Left renal cortex interstitium (tissue), 4 donors: ENCODE measurements at regions not wholly inside any gene's neighbourhood (a gene's known extent, or its start where the extent isn't known, plus 50 kb on each side); places are given as distances from the start of the nearest gene placed in this dataset.

Source experiments
- DNase-seq, 4 donors: peaks; one replicate each; pipeline ENCODE4 v3.0.0-alpha.2; 2013; ENCODE audit warnings: low read depth in 4 of 4, low spot score in 2 of 4, missing footprints in 1 of 4

- no peak for DNase-seq
These were observed 345.0 kb downstream of the NNT start for GRCh38 chr5:43947935-43948334.

- DNase-seq = no peak
These were observed 338.8 kb downstream of the NNT start for GRCh38 chr5:43941806-43942205.

GRCh38 chr5:43940562-43940961, 337.6 kb downstream of the NNT start:
- DNase-seq = no peak

GRCh38 chr5:43926923-43927322, 323.9 kb downstream of the NNT start:
- DNase-seq = no peak

- no peak for DNase-seq
These were observed 317.4 kb downstream of the NNT start for GRCh38 chr5:43920422-43920821.

GRCh38 chr5:43917925-43918324, 314.9 kb downstream of the NNT start:
- no peak for DNase-seq

- DNase-seq = no peak
These were observed 300.1 kb downstream of the NNT start for GRCh38 chr5:43903129-43903528.

GRCh38 chr5:43900974-43901373, 298.0 kb downstream of the NNT start:
- DNase-seq = no peak

GRCh38 chr5:43895876-43896275, 292.9 kb downstream of the NNT start:
- no peak for DNase-seq

GRCh38 chr5:43893951-43894684, 291.1 kb downstream of the NNT start:
- DNase-seq = no peak

- DNase-seq = no peak
These were observed 288.1 kb downstream of the NNT start for GRCh38 chr5:43891112-43891511.

- DNase-seq = no peak
These were observed 286.3 kb downstream of the NNT start for GRCh38 chr5:43889233-43889632.

GRCh38 chr5:43875741-43876140, 272.8 kb downstream of the NNT start:
- no peak for DNase-seq

GRCh38 chr5:43874772-43875171, 271.8 kb downstream of the NNT start:
- DNase-seq = no peak

GRCh38 chr5:43873791-43874190, 270.8 kb downstream of the NNT start:
- no peak for DNase-seq

- DNase-seq = no peak
These were observed 256.3 kb downstream of the NNT start for GRCh38 chr5:43859309-43859708.

- DNase-seq = no peak
These were observed 252.5 kb downstream of the NNT start for GRCh38 chr5:43855452-43855851.

GRCh38 chr5:43854697-43855292, 251.8 kb downstream of the NNT start:
- DNase-seq = no peak

- DNase-seq = no peak
These were observed 249.3 kb downstream of the NNT start for GRCh38 chr5:43852279-43852678.

GRCh38 chr5:43851741-43852140, 248.8 kb downstream of the NNT start:
- no peak for DNase-seq

GRCh38 chr5:43840424-43841125, 237.6 kb downstream of the NNT start:
- no peak for DNase-seq

GRCh38 chr5:43839218-43839617, 236.2 kb downstream of the NNT start:
- no peak for DNase-seq
